ENCODE measurements at regions not wholly inside any gene's neighbourhood (a gene's known extent, or its start where the extent isn't known, plus 50 kb on each side); places are given as distances from the start of the nearest gene placed in this dataset.
"Not testable (repeated sequence)": the region's sequence is repeated elsewhere in the genome, so short reads cannot be mapped to it uniquely, and the experiment has no call there.

GRCh38 chr2:8346706-8347430, 335.0 kb upstream of the ID2 start (continued):
- no peak for TF ChIP-seq ZNF747 (tag by site-specific recombination; IDR thresholded peaks at IDR 0.05)

DNA sequence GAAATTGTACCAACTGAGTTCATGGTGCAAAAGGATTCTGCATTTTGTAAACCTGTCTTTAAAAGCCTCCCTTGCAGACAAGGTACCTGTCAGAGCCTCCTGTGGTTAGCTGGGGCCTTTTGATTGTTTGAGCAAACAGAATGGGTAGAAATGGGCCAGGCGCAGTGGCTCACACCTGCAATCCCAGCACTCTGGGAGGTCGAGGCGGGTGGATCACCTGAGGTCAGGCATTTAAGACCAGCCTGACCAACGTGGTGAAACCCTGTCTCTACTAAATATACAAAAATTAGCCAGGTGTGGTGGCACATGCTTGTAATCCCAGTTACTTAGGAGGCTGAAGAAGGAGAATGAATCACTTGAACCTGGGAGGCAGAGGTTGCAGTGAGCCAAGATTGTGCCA, 332.9 kb upstream of the ID2 start:
- POLR2A ChIA-PET; H3K27ac ChIP-seq (ENCODE audit: extremely low read depth, low read depth, low read length); H3K36me3 ChIP-seq (ENCODE audit: control insufficient read depth in 2 of 2, insufficient read depth in 1 of 2, low read length in 2 of 2); H3K4me1 ChIP-seq (ENCODE audit: control insufficient read depth, insufficient read depth, low read length); H3K4me3 ChIP-seq (ENCODE audit: low read depth, low read length); CTCF ChIA-PET; H3K9me3 ChIP-seq (ENCODE audit: control insufficient read depth, insufficient read depth, low read depth, low read length): not testable (repeated sequence)

- TF ChIP-seq ZNF391 (tag by site-specific recombination; IDR thresholded peaks at IDR 0.05; ENCODE audit: borderline replicate concordance, low read depth) (no peak), ZBTB7A (tag by site-specific recombination; IDR thresholded peaks at IDR 0.05; ENCODE audit: low read depth) (no peak), SP3 (tag by site-specific recombination; IDR thresholded peaks at IDR 0.05) (no peak), GLIS1 (tag by site-specific recombination; IDR thresholded peaks at IDR 0.05) (no peak), TSHZ1 (tag by site-specific recombination; IDR thresholded peaks at IDR 0.05; ENCODE audit: borderline replicate concordance) (no peak), ZNF777 (tag by site-specific recombination; IDR thresholded peaks at IDR 0.05; ENCODE audit: borderline replicate concordance) (no peak), ZNF202 (tag by site-specific recombination; IDR thresholded peaks at IDR 0.05; ENCODE audit: borderline replicate concordance) (no peak), ZNF558 (tag by site-specific recombination; IDR thresholded peaks at IDR 0.05) (no peak), ZNF138 (tag by site-specific recombination; IDR thresholded peaks at IDR 0.05; ENCODE audit: borderline replicate concordance) (no peak)
- TF ChIP-seq, protein P1, sequence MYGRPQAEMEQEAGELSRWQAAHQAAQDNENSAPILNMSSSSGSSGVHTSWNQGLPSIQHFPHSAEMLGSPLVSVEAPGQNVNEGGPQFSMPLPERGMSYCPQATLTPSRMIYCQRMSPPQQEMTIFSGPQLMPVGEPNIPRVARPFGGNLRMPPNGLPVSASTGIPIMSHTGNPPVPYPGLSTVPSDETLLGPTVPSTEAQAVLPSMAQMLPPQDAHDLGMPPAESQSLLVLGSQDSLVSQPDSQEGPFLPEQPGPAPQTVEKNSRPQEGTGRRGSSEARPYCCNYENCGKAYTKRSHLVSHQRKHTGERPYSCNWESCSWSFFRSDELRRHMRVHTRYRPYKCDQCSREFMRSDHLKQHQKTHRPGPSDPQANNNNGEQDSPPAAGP (tag by site-specific recombination; IDR thresholded peaks at IDR 0.05): no peak
- TF ChIP-seq, protein P2, sequence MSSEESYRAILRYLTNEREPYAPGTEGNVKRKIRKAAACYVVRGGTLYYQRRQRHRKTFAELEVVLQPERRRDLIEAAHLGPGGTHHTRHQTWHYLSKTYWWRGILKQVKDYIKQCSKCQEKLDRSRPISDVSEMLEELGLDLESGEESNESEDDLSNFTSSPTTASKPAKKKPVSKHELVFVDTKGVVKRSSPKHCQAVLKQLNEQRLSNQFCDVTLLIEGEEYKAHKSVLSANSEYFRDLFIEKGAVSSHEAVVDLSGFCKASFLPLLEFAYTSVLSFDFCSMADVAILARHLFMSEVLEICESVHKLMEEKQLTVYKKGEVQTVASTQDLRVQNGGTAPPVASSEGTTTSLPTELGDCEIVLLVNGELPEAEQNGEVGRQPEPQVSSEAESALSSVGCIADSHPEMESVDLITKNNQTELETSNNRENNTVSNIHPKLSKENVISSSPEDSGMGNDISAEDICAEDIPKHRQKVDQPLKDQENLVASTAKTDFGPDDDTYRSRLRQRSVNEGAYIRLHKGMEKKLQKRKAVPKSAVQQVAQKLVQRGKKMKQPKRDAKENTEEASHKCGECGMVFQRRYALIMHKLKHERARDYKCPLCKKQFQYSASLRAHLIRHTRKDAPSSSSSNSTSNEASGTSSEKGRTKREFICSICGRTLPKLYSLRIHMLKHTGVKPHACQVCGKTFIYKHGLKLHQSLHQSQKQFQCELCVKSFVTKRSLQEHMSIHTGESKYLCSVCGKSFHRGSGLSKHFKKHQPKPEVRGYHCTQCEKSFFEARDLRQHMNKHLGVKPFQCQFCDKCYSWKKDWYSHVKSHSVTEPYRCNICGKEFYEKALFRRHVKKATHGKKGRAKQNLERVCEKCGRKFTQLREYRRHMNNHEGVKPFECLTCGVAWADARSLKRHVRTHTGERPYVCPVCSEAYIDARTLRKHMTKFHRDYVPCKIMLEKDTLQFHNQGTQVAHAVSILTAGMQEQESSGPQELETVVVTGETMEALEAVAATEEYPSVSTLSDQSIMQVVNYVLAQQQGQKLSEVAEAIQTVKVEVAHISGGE (tag by site-specific recombination; conservative IDR thresholded peaks at IDR 0.05; ENCODE audit: low read depth): no peak
- H3K4me3 ChIP-seq (ENCODE audit: low read depth, low read length): no peak overlapping the region
- H3K4me1 ChIP-seq (ENCODE audit: control insufficient read depth, insufficient read depth, low read length): no peaks in the 10 kb centered on the region
- no peaks in the 10 kb centered on the region for H3K36me3 ChIP-seq (ENCODE audit: control insufficient read depth in 2 of 2, insufficient read depth in 1 of 2, low read length in 2 of 2)
- H3K27ac ChIP-seq (ENCODE audit: extremely low read depth, low read depth, low read length): no peak overlapping the region
- CTCF ChIA-PET: no interaction called here
- H3K9me3 ChIP-seq (ENCODE audit: control insufficient read depth, insufficient read depth, low read depth, low read length): no peaks in the 10 kb centered on the region
- POLR2A ChIA-PET: no interaction called here
Observed at GRCh38 chr2:8352296-8352695, 329.6 kb upstream of the ID2 start.
